ENCODE measurements at regions not wholly inside any gene's neighbourhood (a gene's known extent, or its start where the extent isn't known, plus 50 kb on each side); places are given as distances from the start of the nearest gene placed in this dataset.

DNA sequence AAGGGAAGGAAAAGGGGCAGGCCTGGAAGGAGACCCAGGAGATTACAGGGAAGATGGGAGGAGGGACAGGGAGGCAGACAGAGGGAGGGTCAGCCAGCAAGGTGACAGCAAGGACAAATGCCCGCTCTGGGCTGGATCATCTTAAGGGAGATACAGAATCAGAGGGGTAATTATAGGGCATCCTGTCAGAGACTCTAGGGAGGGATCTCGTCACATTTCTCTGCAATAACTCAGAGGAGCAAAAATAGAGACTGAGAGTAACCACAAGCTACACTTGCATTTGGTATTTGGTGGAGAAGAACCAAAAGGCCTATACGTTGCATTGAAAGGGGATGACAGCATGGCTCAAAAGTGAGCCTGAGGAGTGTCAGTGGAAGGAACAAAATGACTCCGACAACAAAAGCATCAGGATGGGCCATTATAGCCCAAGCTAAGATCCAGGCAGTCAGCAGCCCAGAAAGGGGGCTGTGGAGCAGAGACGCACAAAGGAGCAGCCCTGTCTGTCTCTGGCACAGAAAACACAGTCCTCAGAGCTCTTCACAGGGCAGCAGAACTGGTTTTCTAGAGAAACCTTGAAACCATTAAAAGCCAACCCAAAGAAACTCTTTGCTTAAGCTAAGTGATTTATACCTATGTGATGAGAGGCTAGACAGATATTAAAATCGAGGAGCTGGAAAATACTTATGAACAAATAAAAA lies 430.2 kb upstream of the VSTM2A start:
- Histone ChIP-seq H3K27ac (ENCODE audit: insufficient read depth, low read length) (no peak overlapping the region), H3K4ac (ENCODE audit: low read depth, low read length) (no peak overlapping the region), H2AFZ (replicated peaks; ENCODE audit: low read length, poor library complexity) (no peak overlapping the region), H3K27me3 (ENCODE audit: control insufficient read depth, insufficient read depth, low read length) (no peaks in the 10 kb centered on the region), H3K23ac (ENCODE audit: low read depth, low read length) (no peak overlapping the region), H3K14ac (replicated peaks; ENCODE audit: low read depth, low read length) (no peak overlapping the region), H3K36me3 (ENCODE audit: control insufficient read depth, insufficient read depth, low read length) (no peaks in the 10 kb centered on the region), H3K9me1 (ENCODE audit: insufficient read depth, low read length) (no peaks in the 10 kb centered on the region), H3K9me3 (ENCODE audit: control insufficient read depth, insufficient read depth, low read length) (peaks cover 19% of the 10 kb centered on the region), H3K4me3 (ENCODE audit: insufficient read depth, low read depth, low read length) (no peak overlapping the region), H4K20me1 (ENCODE audit: insufficient read depth, low read length) (no peaks in the 10 kb centered on the region), H4K8ac (ENCODE audit: low read depth in 2 of 2, low read length in 2 of 2) (no peak overlapping the region), H2AK9ac (replicated peaks; ENCODE audit: low read depth, low read length, poor library complexity) (no peak overlapping the region), H3K9ac (ENCODE audit: low read depth, low read length) (no peak overlapping the region), H3K18ac (ENCODE audit: low read depth, low read length) (no peak overlapping the region), H2BK20ac (ENCODE audit: low read depth, low read length) (no peak overlapping the region), H2BK120ac (ENCODE audit: low read depth, low read length) (no peak overlapping the region), H4K5ac (ENCODE audit: low read depth, low read length) (no peak overlapping the region), H4K91ac (ENCODE audit: insufficient read depth, low read depth, low read length) (no peak overlapping the region), H3K79me1 (ENCODE audit: low read depth in 1 of 2, low read length in 2 of 2) (no peaks in the 10 kb centered on the region), H2BK5ac (ENCODE audit: low read depth, low read length, poor library complexity, severe bottlenecking) (no peak overlapping the region), H3K4me1 (ENCODE audit: control insufficient read depth, insufficient read depth, low read length) (no peaks in the 10 kb centered on the region), H3K4me2 (ENCODE audit: low read depth, low read length) (no peak overlapping the region), H3K56ac (ENCODE audit: extremely low read depth, insufficient read depth, low read length) (no peak overlapping the region), H2AK5ac (ENCODE audit: low read depth, low read length) (no peak overlapping the region), H2BK15ac (ENCODE audit: low read depth, low read length) (no peak overlapping the region)
- ATAC-seq (ENCODE audit: low read depth) = no peak
- no TSS peak for BruUV-seq (replicated peaks)
- CTCF ChIA-PET = no interaction called here
- intact Hi-C loops (cut with micrococcal nuclease) = no loop called here
- dilution Hi-C loops (cut with HindIII; ENCODE audit: low sequenced_read_pairs, unreplicated experiment) = no loop called here
- in situ Hi-C loops (cut with MboI; ENCODE audit: low sequenced_read_pairs) = no loop called here
- no peak for TF ChIP-seq SMC3 (IDR thresholded peaks at IDR 0.05; ENCODE audit: low read depth, low read length)
- TF ChIP-seq MAZ (IDR thresholded peaks at IDR 0.05; ENCODE audit: borderline replicate concordance, low read depth, low read length) = no peak
- TF ChIP-seq RAD21 (IDR thresholded peaks at IDR 0.05; ENCODE audit: low read length) = no peak
- TF ChIP-seq MAFK (IDR thresholded peaks at IDR 0.05; ENCODE audit: low read depth, low read length) = no peak
- TF ChIP-seq CEBPB (IDR thresholded peaks at IDR 0.05; ENCODE audit: low read depth, low read length) = no peak
- TF ChIP-seq CHD1 (IDR thresholded peaks at IDR 0.05; ENCODE audit: low read depth, low read length) = no peak
- no peak for TF ChIP-seq RFX5 (IDR thresholded peaks at IDR 0.05; ENCODE audit: low read depth, low read length)
- TF ChIP-seq ELK1 (IDR thresholded peaks at IDR 0.05; ENCODE audit: borderline replicate concordance, low read depth, low read length) = no peak
- TF ChIP-seq USF2 (IDR thresholded peaks at IDR 0.05; ENCODE audit: low read depth, low read length) = no peak
- TF ChIP-seq NFE2L2 (IDR thresholded peaks at IDR 0.05; ENCODE audit: low read depth, low read length) = no peak
- TF ChIP-seq POLR2A (IDR thresholded peaks at IDR 0.05; ENCODE audit: low read depth, low read length) = no peak
- TF ChIP-seq MXI1 (IDR thresholded peaks at IDR 0.05; ENCODE audit: borderline replicate concordance, low read depth, low read length) = no peak
- no peak for TF ChIP-seq RCOR1 (IDR thresholded peaks at IDR 0.05; ENCODE audit: insufficient replicate concordance, low read length)
- TF ChIP-seq, protein P1, sequence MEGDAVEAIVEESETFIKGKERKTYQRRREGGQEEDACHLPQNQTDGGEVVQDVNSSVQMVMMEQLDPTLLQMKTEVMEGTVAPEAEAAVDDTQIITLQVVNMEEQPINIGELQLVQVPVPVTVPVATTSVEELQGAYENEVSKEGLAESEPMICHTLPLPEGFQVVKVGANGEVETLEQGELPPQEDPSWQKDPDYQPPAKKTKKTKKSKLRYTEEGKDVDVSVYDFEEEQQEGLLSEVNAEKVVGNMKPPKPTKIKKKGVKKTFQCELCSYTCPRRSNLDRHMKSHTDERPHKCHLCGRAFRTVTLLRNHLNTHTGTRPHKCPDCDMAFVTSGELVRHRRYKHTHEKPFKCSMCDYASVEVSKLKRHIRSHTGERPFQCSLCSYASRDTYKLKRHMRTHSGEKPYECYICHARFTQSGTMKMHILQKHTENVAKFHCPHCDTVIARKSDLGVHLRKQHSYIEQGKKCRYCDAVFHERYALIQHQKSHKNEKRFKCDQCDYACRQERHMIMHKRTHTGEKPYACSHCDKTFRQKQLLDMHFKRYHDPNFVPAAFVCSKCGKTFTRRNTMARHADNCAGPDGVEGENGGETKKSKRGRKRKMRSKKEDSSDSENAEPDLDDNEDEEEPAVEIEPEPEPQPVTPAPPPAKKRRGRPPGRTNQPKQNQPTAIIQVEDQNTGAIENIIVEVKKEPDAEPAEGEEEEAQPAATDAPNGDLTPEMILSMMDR (conservative IDR thresholded peaks at IDR 0.05; ENCODE audit: low read depth, low read length) = no peak
- TF ChIP-seq BHLHE40 (IDR thresholded peaks at IDR 0.05; ENCODE audit: low read depth, low read length) = no peak
- TF ChIP-seq FOS (IDR thresholded peaks at IDR 0.05; ENCODE audit: low read depth, low read length) = no peak
- POLR2A ChIA-PET (ENCODE audit: unreplicated experiment) = no interaction called here
- 62% methylated on average over 2 of the region's 6 CpGs; no CpG with 5 or more reads in 1 of the 2 experiments for WGBS, 2 experiments (ENCODE audit: extremely low coverage in 2 of 2, insufficient read length in 1 of 2)
- DNase-seq = no peak
